ENCODE measurements at regions not wholly inside any gene's neighbourhood (a gene's known extent, or its start where the extent isn't known, plus 50 kb on each side); places are given as distances from the start of the nearest gene placed in this dataset.

DNA sequence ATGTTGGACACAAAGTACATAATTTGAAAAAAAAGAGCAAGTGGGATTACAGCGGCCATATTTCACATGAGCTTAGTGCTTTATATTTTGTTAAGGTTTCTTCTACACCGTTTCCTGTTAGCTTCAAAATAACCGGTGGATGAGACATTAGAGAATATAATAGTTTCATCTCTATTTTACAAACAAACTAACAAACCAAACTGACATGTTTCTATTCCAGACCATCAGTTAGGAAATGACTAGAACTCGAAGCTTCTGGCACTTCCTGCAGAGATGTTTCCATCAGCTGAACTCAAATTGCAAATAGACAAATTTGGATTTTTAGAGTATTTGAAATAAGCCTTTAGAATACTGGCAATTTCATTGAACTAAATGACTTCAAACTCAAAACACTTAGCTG, 86.5 kb downstream of the MTRR start:
- Mint-ChIP-seq H3K4me3 (no peak overlapping the region), H3K36me3 (ENCODE audit: low read depth) (no peaks in the 10 kb centered on the region)

DNA sequence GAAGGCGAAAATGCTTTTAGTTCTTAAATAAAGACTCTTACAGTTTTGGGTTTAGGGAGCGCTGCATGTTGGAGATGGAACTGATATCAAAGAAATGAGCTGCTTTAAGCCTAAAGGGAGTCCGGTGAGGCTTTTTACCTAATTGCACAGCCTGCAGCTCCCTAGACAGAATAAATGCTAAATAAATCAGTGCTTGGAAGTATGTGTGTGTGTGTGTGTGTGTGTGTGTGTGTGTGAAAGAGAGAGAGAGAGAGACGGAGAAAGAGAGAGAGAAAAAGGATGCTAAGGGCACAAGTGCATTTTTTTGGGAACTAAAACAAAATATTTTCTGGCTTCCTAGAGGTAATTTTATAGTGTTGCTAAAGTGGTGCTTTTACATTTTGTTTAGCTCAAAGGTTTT, 88.4 kb downstream of the MTRR start:
- Mint-ChIP-seq H3K27ac (no peak overlapping the region), H3K9me3 (no peaks in the 10 kb centered on the region), H3K27me3 (ENCODE audit: low read depth) (no peaks in the 10 kb centered on the region), H3K4me3 (no peak overlapping the region), H3K4me1 (ENCODE audit: low read depth) (no peaks in the 10 kb centered on the region), H3K36me3 (ENCODE audit: low read depth) (no peaks in the 10 kb centered on the region)
- intact Hi-C loops (cut with micrococcal nuclease): no loop called here
- DNase-seq: no peak
- CTCF ChIA-PET: no interaction called here

More for the DNA sequence above, 86.5 kb downstream of the MTRR start:
- DNase-seq: no peak
- H3K9me3 Mint-ChIP-seq: no peaks in the 10 kb centered on the region
- intact Hi-C loops (cut with micrococcal nuclease): no loop called here
- no peaks in the 10 kb centered on the region for H3K4me1 Mint-ChIP-seq (ENCODE audit: low read depth)
- H3K27me3 Mint-ChIP-seq (ENCODE audit: low read depth): peaks cover 3% of the 10 kb centered on the region
- CTCF ChIA-PET: no interaction called here
- H3K27ac Mint-ChIP-seq: no peak overlapping the region

DNA sequence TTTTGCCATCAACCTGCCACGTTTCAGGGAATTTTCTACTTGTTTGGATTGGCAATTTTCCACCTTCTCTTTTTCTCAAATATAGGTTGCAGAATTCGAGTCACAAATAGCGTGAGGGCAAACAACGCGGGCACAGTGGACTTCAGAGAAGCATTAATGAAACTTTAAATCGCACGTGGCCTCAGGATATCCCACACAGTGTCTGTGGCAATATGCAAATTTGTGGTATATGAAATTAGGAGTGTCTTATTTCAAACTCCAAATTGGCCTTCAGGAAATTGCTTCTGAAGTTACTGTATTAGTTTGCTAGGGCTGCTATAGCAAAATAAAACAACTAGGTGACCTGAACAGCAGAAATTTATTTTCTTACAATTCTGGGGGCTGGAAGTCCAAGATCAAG, 91.2 kb downstream of the MTRR start:
- H3K4me1 Mint-ChIP-seq (ENCODE audit: low read depth): no peaks in the 10 kb centered on the region
- H3K27me3 Mint-ChIP-seq (ENCODE audit: low read depth): peaks cover 2% of the 10 kb centered on the region
- intact Hi-C loops (cut with micrococcal nuclease): no loop called here
- DNase-seq: no peak
- H3K4me3 Mint-ChIP-seq: no peak overlapping the region
- no peak overlapping the region for H3K27ac Mint-ChIP-seq
- H3K36me3 Mint-ChIP-seq (ENCODE audit: low read depth): no peaks in the 10 kb centered on the region
- CTCF ChIA-PET: no interaction called here
- no peaks in the 10 kb centered on the region for H3K9me3 Mint-ChIP-seq

DNA sequence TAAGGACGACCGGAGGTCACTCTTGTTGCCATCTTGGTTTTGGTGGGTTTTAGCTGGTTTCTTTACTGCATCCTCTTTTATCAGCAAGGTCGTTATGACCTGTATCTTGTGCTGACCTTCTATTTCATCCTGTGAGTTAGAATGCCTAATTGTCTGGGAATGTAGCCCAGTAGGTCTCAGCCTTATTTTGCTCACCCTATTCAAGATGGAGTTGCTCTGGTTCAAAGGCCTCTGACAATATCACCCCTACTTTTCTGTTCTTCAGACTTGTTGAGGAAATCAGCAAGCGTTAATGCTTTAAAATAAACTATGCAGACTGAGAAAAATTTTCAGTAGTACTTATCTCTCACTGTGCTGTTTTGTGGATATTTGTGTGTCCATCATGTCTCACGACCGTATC, 92.6 kb downstream of the MTRR start:
- H3K27me3 Mint-ChIP-seq (ENCODE audit: low read depth): peaks cover 2% of the 10 kb centered on the region
- H3K36me3 Mint-ChIP-seq (ENCODE audit: low read depth): no peaks in the 10 kb centered on the region
- no peaks in the 10 kb centered on the region for H3K9me3 Mint-ChIP-seq
- CTCF ChIA-PET: no interaction called here
- H3K4me3 Mint-ChIP-seq: no peak overlapping the region
- intact Hi-C loops (cut with micrococcal nuclease): no loop called here
- DNase-seq: no peak
- no peaks in the 10 kb centered on the region for H3K4me1 Mint-ChIP-seq (ENCODE audit: low read depth)
- no peak overlapping the region for H3K27ac Mint-ChIP-seq

DNA sequence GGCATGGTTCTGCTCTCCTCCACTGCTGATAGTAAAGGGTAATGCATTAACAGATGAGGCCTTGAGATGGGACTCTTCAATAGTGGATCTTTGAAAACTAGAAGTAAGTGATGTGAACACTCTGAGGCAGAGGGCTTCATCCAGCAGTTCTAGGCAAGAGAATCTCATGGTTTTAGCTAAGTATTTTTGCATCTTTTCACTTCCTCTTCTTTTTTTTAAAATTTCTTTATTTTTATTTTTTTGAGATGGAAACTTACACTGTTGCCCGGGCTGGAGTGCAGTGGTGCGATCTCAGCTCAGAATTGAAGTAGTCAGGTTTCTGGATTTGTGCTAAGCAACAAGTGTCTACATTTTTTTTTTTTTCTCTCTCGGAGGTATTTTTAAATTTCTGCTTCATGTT, 101.9 kb downstream of the MTRR start:
- intact Hi-C loops (cut with micrococcal nuclease): no loop called here

DNA sequence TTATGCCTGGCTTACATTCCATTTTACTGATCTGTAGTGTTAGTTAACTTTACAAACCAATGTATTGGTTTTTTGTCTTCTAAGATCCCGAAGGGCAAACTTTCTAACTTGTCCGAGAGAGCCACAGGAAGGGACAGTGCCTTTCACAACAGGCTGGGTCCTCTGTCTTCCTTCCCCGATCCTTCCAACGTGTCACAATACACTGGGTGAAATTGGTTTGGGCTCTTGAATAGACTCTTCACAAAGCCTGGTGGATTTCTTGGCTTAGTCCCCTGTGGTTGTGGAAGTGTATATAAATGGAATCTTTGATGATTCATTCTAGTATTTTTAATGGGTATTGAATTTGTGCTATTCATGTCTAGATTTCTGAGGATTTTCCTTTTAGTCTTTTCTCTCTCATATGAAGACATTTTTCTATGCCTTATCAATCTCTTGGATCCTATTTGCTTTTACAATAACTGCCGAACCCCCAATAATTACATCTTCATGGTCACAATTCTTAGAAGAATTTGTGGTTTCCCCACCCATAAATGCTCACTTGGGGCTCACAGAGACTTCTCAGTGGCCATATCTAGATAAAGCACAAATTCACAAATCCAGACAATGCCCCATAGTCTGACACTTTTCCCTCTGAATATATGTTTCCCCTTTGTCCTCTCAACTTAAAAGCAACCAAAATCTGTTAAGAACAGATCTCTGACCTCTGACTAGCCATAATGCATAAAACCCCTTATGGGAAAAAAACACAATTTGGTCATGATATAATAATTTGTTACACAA, 107.7 kb downstream of the MTRR start:
- CTCF ChIA-PET: no interaction called here
- Mint-ChIP-seq H3K27ac (no peak overlapping the region), H3K27me3 (ENCODE audit: low read depth) (peaks cover 12% of the 10 kb centered on the region), H3K4me3 (no peak overlapping the region), H3K9me3 (peaks cover 4% of the 10 kb centered on the region), H3K36me3 (ENCODE audit: low read depth) (no peaks in the 10 kb centered on the region), H3K4me1 (ENCODE audit: low read depth) (no peaks in the 10 kb centered on the region)
- intact Hi-C loops (cut with micrococcal nuclease): no loop called here
- no peak for DNase-seq

More for the DNA sequence above, 101.9 kb downstream of the MTRR start:
- Mint-ChIP-seq H3K36me3 (ENCODE audit: low read depth) (no peaks in the 10 kb centered on the region), H3K4me1 (ENCODE audit: low read depth) (no peaks in the 10 kb centered on the region), H3K27me3 (ENCODE audit: low read depth) (peaks cover 2% of the 10 kb centered on the region), H3K9me3 (peaks cover 4% of the 10 kb centered on the region), H3K4me3 (no peak overlapping the region), H3K27ac (no peak overlapping the region)
- no peak for DNase-seq
- CTCF ChIA-PET: no interaction called here

DNA sequence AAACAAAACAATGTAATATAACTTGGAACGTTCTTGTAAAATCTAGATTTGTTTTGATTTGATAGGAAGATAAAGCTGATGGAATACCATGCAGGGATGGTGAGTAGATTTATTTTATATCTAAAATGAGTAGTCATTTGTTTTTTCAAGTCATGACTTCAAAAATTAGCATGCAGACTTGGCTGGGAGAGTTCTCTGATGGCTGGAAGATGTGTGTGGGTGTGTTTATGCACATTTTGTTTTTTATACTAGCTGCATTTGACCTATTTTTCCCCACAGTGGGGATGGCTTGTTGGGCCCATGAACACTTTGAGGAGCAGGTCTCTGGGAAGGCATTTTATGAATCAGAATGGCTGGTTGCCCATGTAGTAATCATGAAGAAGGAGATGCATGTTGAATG, 109.2 kb downstream of the MTRR start:
- no peak for DNase-seq
- peaks cover 1% of the 10 kb centered on the region for H3K9me3 Mint-ChIP-seq
- H3K4me1 Mint-ChIP-seq (ENCODE audit: low read depth): no peaks in the 10 kb centered on the region
- H3K36me3 Mint-ChIP-seq (ENCODE audit: low read depth): no peaks in the 10 kb centered on the region
- CTCF ChIA-PET: no interaction called here
- peaks cover 10% of the 10 kb centered on the region for H3K27me3 Mint-ChIP-seq (ENCODE audit: low read depth)
- intact Hi-C loops (cut with micrococcal nuclease): no loop called here
- H3K27ac Mint-ChIP-seq: no peak overlapping the region
- no peak overlapping the region for H3K4me3 Mint-ChIP-seq

DNA sequence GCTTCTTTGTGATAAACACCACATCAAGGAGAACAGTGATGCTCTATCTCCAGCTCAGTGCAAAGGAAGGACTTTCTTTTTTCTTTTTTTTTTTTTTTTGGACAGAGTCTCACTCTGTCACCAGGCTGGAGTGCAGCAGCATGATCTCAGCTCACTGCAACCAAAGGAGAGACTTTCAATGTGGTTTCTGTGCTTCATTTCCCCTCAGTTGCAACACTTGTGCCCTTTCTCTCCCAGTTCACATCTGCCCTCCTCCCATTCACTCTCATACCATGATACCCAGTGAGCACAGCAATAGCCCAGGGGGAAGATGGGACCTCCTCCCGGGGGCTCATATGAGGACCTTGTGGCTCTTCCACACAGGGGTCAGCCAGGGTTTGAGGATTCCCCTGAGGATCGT, 110.0 kb downstream of the MTRR start:
- DNase-seq: no peak
- intact Hi-C loops (cut with micrococcal nuclease): no loop called here
- H3K4me3 Mint-ChIP-seq: no peak overlapping the region
- H3K9me3 Mint-ChIP-seq: no peaks in the 10 kb centered on the region
- no peaks in the 10 kb centered on the region for H3K36me3 Mint-ChIP-seq (ENCODE audit: low read depth)
- no peak overlapping the region for H3K27ac Mint-ChIP-seq
- CTCF ChIA-PET: no interaction called here
- H3K27me3 Mint-ChIP-seq (ENCODE audit: low read depth): peaks cover 10% of the 10 kb centered on the region
- H3K4me1 Mint-ChIP-seq (ENCODE audit: low read depth): no peaks in the 10 kb centered on the region

DNA sequence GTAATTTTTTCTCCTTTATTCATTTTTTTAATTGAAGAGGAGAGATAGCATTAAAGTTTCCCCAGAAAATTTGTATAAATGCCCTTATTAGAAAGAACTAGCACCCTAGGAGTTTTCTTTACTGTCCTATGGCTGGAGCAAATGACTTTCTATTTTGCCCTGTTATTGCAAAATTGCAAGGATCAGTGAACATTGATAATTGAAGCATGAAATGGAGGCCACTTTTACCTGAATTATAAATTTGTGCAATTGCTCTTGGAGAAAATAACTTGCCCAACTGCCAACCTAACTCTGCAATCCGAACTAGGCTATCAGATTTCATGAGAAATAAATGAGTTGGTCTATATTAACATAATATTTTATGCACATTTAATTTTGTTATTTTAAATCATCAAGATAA, 111.9 kb downstream of the MTRR start:
- H3K27ac Mint-ChIP-seq: no peak overlapping the region
- H3K36me3 Mint-ChIP-seq (ENCODE audit: low read depth): no peaks in the 10 kb centered on the region
- intact Hi-C loops (cut with micrococcal nuclease): no loop called here
- no peak overlapping the region for H3K4me3 Mint-ChIP-seq
- peaks cover 10% of the 10 kb centered on the region for H3K27me3 Mint-ChIP-seq (ENCODE audit: low read depth)
- CTCF ChIA-PET: no interaction called here
- no peak for DNase-seq
- H3K9me3 Mint-ChIP-seq: no peaks in the 10 kb centered on the region
- no peaks in the 10 kb centered on the region for H3K4me1 Mint-ChIP-seq (ENCODE audit: low read depth)

DNA sequence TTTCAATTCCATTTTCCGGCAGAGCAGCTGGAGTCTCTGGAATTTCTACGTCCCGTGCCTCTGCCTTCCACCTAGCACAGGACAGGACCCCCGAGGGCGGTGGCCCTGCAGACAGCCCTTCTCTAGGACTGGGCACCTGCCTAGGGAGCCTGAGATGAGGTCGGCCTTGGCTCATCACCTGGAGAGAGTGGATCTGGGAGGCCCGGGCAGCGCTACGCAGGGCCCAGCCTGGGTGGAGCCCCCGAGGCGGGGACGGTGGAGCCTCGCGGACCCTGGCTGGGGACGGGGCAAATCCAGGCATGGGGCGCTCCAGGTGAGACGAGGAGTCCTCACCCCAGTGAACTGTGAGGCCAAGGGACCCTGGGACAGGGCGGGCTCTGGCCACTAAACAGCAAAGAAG, 114.5 kb downstream of the MTRR start:
- Mint-ChIP-seq H3K9me3 (no peaks in the 10 kb centered on the region), H3K4me3 (no peak overlapping the region), H3K27ac (no peak overlapping the region), H3K27me3 (ENCODE audit: low read depth) (no peaks in the 10 kb centered on the region), H3K4me1 (ENCODE audit: low read depth) (no peaks in the 10 kb centered on the region), H3K36me3 (ENCODE audit: low read depth) (no peaks in the 10 kb centered on the region)
- DNase-seq: no peak
- CTCF ChIA-PET: no interaction called here
- intact Hi-C loops (cut with micrococcal nuclease): no loop called here

DNA sequence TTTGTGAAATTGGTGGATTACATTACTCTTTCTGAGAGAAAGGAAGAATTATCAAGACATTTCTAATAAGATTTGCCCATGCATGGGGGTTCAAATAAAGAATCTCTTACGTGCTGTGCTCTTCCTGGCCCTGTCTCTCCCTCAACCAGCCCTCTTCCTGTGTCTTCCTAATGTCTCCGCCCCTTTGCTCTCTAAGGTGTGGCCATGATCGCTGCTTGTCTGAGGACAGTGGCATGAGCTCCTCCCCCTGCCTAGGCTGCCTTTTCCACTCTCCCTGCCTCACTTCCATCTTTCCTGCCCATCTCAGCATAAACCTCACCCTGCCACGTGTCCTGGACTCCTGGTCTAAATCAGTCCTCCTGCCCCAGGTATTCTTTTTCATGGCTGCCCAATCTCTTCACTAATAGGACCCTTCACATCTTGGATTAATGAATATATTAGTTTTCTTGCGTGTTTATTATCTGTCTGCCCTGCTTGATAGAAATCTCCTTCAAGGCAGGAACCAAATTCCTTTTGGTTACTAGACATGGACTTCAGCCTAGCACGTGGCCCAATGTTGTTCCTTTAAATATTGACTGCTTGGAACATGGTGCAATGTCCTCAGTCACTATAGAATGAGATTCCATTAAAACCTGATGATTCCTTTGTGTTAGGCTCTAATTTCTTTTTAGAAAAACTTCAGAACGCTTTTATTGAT, 122.3 kb downstream of the MTRR start:
- H3K27ac Mint-ChIP-seq: no peak overlapping the region
- no peaks in the 10 kb centered on the region for H3K9me3 Mint-ChIP-seq
- no peak overlapping the region for H3K4me3 Mint-ChIP-seq
- CTCF ChIA-PET: no interaction called here
- no peaks in the 10 kb centered on the region for H3K4me1 Mint-ChIP-seq (ENCODE audit: low read depth)
- peaks cover 8% of the 10 kb centered on the region for H3K27me3 Mint-ChIP-seq (ENCODE audit: low read depth)
- intact Hi-C loops (cut with micrococcal nuclease): no loop called here
- no peaks in the 10 kb centered on the region for H3K36me3 Mint-ChIP-seq (ENCODE audit: low read depth)
- DNase-seq: no peak

DNA sequence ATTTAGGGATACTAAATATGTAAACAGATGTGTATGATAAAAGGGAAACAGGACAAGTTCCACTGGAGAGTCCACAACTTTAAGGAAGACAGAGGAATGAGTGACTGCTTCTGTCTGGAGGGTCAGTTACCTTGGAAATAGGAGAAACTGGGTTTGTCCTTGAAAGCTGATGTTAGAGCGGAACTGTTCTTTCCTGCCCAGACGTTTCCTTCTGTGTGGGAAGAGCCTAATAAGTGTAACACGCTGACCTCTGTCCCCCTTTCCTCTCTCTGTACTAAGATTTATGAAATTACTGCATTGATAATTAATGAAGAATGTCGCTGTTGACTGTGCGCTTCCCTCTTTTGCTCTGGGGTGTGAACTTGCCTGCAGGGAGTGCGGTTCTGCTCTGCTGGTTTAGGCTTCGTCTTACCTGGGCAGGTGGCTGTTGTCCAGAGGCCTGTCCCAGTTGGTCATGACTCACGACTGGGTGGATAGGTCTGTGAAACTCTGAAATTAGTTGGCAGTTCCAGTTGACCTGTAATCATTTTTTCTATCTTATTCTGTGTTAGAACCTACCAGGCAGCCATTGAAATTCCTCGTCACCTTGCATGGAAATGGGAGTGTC, 126.8 kb downstream of the MTRR start:
- Mint-ChIP-seq H3K4me1 (ENCODE audit: low read depth) (no peaks in the 10 kb centered on the region), H3K27ac (no peak overlapping the region), H3K9me3 (no peaks in the 10 kb centered on the region), H3K27me3 (ENCODE audit: low read depth) (peaks cover 9% of the 10 kb centered on the region), H3K4me3 (no peak overlapping the region), H3K36me3 (ENCODE audit: low read depth) (no peaks in the 10 kb centered on the region)
- intact Hi-C loops (cut with micrococcal nuclease): no loop called here
- CTCF ChIA-PET: no interaction called here
- no peak for DNase-seq

DNA sequence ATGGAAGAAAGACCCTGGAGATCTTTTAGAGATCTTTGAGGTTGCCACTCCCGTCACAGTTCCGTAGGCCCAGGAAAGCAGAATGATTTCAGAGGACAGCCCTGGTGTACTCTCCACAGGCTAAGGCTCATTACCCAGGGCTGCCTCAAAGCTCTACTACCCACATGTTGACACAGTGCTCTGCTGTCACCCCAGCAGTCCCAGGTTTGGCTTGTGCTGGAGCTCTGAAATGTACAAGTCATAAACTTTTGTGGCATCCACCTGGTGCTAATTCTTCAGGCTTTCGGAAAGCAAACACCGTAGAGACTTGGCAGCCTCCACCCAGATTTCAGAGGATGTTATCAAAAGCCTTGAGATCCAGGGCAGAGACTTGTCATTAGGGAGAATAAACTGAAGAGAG, 136.5 kb downstream of the MTRR start:
- CTCF ChIA-PET: no interaction called here
- Mint-ChIP-seq H3K4me3 (no peak overlapping the region), H3K27me3 (ENCODE audit: low read depth) (no peaks in the 10 kb centered on the region), H3K4me1 (ENCODE audit: low read depth) (no peaks in the 10 kb centered on the region), H3K9me3 (peaks cover 2% of the 10 kb centered on the region), H3K36me3 (ENCODE audit: low read depth) (no peaks in the 10 kb centered on the region), H3K27ac (no peak overlapping the region)
- intact Hi-C loops (cut with micrococcal nuclease): no loop called here
- no peak for DNase-seq

All from activated naive CD4-positive, alpha-beta T cell treated with anti-CD3 and anti-CD28 coated beads for 36 hours (primary cell).